ENCODE measurements at regions not wholly inside any gene's neighbourhood (a gene's known extent, or its start where the extent isn't known, plus 50 kb on each side); places are given as distances from the start of the nearest gene placed in this dataset.

GRCh38 chr1:222157612-222158011, 390.3 kb downstream of the HHIPL2 start (continued):
- no peak for TF ChIP-seq CREM (CRISPR knock-in tag; IDR thresholded peaks at IDR 0.05)
- TF ChIP-seq, protein P1, sequence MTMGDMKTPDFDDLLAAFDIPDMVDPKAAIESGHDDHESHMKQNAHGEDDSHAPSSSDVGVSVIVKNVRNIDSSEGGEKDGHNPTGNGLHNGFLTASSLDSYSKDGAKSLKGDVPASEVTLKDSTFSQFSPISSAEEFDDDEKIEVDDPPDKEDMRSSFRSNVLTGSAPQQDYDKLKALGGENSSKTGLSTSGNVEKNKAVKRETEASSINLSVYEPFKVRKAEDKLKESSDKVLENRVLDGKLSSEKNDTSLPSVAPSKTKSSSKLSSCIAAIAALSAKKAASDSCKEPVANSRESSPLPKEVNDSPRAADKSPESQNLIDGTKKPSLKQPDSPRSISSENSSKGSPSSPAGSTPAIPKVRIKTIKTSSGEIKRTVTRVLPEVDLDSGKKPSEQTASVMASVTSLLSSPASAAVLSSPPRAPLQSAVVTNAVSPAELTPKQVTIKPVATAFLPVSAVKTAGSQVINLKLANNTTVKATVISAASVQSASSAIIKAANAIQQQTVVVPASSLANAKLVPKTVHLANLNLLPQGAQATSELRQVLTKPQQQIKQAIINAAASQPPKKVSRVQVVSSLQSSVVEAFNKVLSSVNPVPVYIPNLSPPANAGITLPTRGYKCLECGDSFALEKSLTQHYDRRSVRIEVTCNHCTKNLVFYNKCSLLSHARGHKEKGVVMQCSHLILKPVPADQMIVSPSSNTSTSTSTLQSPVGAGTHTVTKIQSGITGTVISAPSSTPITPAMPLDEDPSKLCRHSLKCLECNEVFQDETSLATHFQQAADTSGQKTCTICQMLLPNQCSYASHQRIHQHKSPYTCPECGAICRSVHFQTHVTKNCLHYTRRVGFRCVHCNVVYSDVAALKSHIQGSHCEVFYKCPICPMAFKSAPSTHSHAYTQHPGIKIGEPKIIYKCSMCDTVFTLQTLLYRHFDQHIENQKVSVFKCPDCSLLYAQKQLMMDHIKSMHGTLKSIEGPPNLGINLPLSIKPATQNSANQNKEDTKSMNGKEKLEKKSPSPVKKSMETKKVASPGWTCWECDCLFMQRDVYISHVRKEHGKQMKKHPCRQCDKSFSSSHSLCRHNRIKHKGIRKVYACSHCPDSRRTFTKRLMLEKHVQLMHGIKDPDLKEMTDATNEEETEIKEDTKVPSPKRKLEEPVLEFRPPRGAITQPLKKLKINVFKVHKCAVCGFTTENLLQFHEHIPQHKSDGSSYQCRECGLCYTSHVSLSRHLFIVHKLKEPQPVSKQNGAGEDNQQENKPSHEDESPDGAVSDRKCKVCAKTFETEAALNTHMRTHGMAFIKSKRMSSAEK (CRISPR knock-in tag; IDR thresholded peaks at IDR 0.05; ENCODE audit: borderline replicate concordance): no peak
- TF ChIP-seq SMAD4 (CRISPR knock-in tag; IDR thresholded peaks at IDR 0.05): no peak
- TF ChIP-seq ZNF512 (CRISPR knock-in tag; IDR thresholded peaks at IDR 0.05; ENCODE audit: borderline replicate concordance): no peak
- TF ChIP-seq ZNF416 (CRISPR knock-in tag; IDR thresholded peaks at IDR 0.05): no peak
- TF ChIP-seq, protein P2, sequence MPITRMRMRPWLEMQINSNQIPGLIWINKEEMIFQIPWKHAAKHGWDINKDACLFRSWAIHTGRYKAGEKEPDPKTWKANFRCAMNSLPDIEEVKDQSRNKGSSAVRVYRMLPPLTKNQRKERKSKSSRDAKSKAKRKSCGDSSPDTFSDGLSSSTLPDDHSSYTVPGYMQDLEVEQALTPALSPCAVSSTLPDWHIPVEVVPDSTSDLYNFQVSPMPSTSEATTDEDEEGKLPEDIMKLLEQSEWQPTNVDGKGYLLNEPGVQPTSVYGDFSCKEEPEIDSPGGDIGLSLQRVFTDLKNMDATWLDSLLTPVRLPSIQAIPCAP (CRISPR knock-in tag; IDR thresholded peaks at IDR 0.05): no peak
- TF ChIP-seq ATF2 (CRISPR knock-in tag; IDR thresholded peaks at IDR 0.05; ENCODE audit: borderline replicate concordance, low read depth): no peak
- no peak for TF ChIP-seq SMAD3 (CRISPR knock-in tag; IDR thresholded peaks at IDR 0.05; ENCODE audit: borderline replicate concordance)
- TF ChIP-seq, protein P3, sequence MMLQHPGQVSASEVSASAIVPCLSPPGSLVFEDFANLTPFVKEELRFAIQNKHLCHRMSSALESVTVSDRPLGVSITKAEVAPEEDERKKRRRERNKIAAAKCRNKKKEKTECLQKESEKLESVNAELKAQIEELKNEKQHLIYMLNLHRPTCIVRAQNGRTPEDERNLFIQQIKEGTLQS (CRISPR knock-in tag; conservative IDR thresholded peaks at IDR 0.05): no peak
- TF ChIP-seq ZNF423 (CRISPR knock-in tag; IDR thresholded peaks at IDR 0.05): no peak
- TF ChIP-seq, protein P4, sequence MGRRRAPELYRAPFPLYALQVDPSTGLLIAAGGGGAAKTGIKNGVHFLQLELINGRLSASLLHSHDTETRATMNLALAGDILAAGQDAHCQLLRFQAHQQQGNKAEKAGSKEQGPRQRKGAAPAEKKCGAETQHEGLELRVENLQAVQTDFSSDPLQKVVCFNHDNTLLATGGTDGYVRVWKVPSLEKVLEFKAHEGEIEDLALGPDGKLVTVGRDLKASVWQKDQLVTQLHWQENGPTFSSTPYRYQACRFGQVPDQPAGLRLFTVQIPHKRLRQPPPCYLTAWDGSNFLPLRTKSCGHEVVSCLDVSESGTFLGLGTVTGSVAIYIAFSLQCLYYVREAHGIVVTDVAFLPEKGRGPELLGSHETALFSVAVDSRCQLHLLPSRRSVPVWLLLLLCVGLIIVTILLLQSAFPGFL (CRISPR knock-in tag; IDR thresholded peaks at IDR 0.05; ENCODE audit: borderline replicate concordance): no peak

DNA sequence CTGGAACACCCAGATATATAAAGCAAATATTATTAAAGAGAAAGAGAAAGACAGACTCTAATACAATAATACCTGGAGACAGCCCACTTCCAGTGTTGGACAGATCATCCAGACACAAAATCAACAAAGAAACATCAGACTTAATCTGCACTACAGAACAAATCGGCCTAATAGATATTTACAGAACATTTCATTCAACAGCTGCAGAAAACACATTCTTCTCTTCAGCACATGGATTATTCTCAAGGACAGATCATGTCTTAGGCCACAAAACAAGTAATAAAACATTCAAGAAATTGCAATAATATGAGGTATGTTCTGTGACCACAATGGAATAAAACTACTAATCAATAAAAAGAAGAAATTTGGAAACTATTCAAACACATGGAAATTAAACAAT, 398.3 kb upstream of the DUSP10 start:
- H3K27ac Mint-ChIP-seq: no peak overlapping the region
- CTCF ChIA-PET: no interaction called here
- no peaks in the 10 kb centered on the region for H3K27me3 Mint-ChIP-seq (ENCODE audit: low read depth)
- peaks cover 25% of the 10 kb centered on the region for H3K9me3 Mint-ChIP-seq
- ATAC-seq (no peak), DNase-seq (ENCODE audit: low spot score) (no peak)
- peaks cover 2% of the 10 kb centered on the region; the same call in 1 of the 2 replicates for H3K36me3 Mint-ChIP-seq
- no peak overlapping the region for H3K4me3 Mint-ChIP-seq
- H3K4me1 Mint-ChIP-seq: no peaks in the 10 kb centered on the region
- POLR2A ChIA-PET: no interaction called here
- TF ChIP-seq HMGXB4 (CRISPR knock-in tag; IDR thresholded peaks at IDR 0.05) (no peak), USF2 (CRISPR knock-in tag; IDR thresholded peaks at IDR 0.05) (no peak), RELA (CRISPR knock-in tag; IDR thresholded peaks at IDR 0.05; ENCODE audit: borderline replicate concordance) (no peak), SMAD3 (CRISPR knock-in tag; IDR thresholded peaks at IDR 0.05; ENCODE audit: borderline replicate concordance) (no peak), IRF2 (CRISPR knock-in tag; IDR thresholded peaks at IDR 0.05; ENCODE audit: borderline replicate concordance, low read depth) (no peak), OVOL2 (CRISPR knock-in tag; IDR thresholded peaks at IDR 0.05; ENCODE audit: borderline replicate concordance) (no peak), ZNF416 (CRISPR knock-in tag; IDR thresholded peaks at IDR 0.05) (no peak)
- TF ChIP-seq, protein P5, sequence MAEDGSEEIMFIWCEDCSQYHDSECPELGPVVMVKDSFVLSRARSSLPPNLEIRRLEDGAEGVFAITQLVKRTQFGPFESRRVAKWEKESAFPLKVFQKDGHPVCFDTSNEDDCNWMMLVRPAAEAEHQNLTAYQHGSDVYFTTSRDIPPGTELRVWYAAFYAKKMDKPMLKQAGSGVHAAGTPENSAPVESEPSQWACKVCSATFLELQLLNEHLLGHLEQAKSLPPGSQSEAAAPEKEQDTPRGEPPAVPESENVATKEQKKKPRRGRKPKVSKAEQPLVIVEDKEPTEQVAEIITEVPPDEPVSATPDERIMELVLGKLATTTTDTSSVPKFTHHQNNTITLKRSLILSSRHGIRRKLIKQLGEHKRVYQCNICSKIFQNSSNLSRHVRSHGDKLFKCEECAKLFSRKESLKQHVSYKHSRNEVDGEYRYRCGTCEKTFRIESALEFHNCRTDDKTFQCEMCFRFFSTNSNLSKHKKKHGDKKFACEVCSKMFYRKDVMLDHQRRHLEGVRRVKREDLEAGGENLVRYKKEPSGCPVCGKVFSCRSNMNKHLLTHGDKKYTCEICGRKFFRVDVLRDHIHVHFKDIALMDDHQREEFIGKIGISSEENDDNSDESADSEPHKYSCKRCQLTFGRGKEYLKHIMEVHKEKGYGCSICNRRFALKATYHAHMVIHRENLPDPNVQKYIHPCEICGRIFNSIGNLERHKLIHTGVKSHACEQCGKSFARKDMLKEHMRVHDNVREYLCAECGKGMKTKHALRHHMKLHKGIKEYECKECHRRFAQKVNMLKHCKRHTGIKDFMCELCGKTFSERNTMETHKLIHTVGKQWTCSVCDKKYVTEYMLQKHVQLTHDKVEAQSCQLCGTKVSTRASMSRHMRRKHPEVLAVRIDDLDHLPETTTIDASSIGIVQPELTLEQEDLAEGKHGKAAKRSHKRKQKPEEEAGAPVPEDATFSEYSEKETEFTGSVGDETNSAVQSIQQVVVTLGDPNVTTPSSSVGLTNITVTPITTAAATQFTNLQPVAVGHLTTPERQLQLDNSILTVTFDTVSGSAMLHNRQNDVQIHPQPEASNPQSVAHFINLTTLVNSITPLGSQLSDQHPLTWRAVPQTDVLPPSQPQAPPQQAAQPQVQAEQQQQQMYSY (CRISPR knock-in tag; IDR thresholded peaks at IDR 0.05): no peak

Data from WTC11 (cell line).